HG02798 (cell line): ENCODE measurements at regions not wholly inside any gene's neighbourhood (a gene's known extent, or its start where the extent isn't known, plus 50 kb on each side); places are given as distances from the start of the nearest gene placed in this dataset.
"Not testable (repeated sequence)": the region's sequence is repeated elsewhere in the genome, so short reads cannot be mapped to it uniquely, and the experiment has no call there.

Experiments used
- ATAC-seq: cut with Tn5 transposase; IDR thresholded peaks from one replicate; pipeline ENCODE4 v1.9.1; 2021; ENCODE audit warnings: mild to moderate bottlenecking; ENCODE audit not compliant: unreplicated experiment, poor library complexity

DNA sequence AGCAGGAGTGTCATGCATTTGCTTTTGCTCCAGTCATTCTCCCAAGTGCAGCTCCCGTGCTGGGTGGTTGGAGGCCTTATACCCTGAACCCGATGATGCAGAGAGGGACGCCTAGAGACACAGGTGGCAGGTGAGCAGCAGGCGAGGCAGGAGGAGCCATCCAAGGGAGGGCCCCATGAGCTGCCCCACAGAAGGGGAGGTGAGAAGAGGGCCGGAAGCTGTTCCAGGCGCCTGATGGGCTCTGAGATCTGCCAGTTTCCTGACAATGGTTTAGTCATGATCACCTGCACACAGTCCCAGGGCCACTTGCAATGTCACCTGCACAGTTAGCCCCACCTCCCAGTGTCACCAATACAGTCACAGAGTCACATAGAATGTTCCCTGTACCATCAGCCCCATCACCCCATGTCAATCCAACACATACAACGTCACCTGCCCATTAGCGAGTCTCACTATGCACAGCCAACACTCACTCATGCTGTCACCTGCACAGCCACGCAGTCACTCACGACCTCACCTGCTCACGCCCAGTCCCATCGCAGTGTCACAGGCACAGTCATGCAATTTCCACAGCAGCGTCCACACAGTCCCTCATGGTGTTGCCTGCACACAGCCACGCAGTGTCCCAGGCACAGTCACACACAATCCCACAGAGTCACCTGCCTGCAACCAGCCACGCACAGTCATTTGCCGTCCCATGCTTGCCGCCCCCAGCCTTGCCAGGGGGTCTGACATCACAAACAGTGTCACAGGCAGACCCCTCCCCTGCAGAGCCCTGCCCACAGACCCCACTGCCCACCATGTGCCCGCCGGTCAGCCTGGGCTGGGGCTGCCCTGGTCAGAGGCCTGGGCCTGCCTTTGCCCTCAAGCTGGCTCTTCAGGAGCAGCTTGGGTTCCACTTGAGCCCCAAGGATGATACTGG, 113.4 kb downstream of the LHX2 start:
- ATAC-seq = no peak

DNA sequence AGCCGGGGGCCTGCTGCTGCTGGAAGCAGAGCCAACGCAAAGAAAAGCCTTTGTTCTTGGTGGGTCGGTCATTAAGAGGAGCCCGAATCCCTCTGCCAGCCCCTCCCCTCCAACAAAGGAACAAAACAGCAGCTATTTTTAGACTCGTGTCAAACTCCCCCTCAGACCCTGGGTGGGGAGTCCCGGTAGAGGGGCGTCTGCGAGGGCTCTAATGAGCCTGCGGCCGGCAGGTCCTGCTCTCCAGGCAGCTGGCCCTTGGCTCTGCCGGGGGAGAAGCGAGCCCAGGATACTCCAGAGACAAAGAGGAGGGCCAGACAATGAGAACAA, 114.0 kb downstream of the LHX2 start:
- no peak for ATAC-seq

DNA sequence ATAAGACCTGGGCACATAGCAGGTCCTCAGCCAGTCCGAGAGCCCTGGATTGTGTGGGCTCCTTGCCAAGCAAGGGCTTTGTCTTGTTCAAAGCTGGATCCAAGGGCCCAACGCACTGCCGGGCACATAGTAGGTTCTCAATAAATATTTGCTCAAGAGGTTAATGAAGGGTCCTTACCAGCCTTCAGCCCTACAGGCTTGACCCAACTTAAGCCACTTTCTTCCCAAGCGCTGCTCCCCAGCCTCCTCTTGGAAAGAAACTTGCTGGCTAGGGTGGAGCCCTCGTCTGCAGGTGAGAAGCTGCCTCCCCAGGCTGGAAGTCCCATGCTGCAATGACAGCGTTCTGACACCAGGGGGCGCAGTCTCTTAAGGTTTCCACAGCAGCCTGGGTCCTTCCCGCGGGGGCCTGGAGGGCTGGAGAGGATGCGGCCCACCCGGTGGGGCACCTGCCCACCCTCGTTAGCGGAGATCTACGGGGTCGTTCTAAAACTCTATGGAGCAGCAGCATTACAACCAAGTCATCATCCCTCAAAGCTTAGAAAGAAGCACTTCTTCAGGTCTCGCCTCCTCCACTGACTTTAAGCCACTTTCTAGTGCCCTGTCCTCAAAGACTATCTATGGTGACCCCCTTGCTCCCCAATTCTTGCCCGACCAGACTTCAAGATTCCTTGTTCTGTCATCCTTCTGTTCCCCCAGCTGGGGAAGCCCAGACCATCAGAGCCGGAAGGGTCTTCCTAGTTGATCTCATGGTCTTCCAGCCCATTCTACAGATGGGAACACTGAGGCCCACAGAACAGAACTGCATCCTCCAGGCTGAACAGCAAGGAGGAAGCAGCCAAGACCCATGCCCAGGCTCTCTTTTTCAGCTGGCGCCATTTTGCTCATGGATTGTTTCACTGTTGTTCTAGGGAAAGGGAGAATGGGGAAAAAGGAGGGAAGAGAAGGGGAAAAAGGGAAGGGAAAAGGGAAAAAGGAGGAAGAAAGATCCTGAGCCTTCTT, 115.4 kb downstream of the LHX2 start:
- ATAC-seq = no peak

DNA sequence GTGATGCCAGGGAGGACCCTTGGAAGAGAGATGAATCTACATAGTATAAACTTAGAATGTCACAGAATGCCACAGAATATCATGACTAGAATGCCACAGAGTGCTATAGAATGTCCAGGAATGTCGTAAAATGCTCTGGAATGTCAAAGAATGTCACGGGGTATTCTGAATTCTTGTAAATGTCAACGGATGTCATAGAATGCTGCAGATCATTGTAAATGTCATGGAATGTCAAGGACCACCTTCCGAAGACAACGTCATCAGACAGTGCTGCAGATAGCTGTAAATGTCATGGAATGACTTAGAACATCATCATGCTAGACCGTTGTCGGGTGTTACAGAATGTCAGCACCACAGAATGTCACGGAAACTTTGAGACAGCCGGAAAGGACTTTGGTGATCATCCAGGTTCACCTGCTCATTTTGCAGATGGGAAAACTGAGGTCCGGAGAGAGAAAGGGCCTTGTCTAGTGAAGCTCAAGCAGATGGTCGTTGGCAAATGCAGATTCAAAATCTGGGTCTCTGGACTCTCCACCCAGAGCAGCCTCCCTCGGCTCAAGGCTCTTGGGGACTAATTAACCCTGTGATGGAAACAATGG, 117.1 kb downstream of the LHX2 start:
- no peak for ATAC-seq

DNA sequence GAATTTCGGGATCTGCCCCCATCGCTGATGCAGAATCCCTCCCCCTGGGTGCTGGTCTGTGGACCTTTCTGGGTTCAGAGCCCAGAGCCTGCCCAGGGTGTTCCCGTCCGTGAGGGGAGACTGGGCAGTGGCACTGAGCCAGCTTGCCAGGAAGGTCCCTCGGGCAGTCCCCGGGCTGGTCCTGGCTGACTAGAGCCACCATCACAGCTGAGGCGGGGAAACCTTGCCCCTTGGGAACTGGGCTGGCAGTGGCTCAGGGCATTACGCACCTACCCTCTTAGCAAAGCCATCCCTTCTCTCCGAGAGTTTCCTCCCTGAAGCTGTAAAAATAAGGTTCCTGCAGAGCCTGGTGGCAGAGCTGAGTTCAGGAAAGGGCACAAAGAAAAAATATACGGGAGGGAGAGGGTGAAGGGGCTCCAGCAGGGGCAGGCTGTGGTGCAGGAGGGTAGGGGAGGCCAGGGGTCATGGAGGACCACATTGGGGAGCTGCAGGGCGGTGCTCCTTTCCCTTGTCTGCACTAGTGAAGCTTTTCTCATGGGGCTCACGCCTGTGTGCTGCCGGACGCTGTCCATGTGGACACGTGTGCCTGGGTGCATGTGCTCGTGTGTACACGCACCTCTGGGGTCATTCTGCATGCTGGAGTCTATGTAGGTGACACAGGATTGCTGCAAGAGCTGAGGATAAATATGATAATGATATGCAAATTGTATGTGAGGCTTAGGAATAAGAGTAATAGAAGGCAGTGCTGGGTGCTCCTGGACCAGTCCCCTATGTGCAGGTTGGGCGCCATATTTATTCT, 118.9 kb downstream of the LHX2 start:
- no peak for ATAC-seq

DNA sequence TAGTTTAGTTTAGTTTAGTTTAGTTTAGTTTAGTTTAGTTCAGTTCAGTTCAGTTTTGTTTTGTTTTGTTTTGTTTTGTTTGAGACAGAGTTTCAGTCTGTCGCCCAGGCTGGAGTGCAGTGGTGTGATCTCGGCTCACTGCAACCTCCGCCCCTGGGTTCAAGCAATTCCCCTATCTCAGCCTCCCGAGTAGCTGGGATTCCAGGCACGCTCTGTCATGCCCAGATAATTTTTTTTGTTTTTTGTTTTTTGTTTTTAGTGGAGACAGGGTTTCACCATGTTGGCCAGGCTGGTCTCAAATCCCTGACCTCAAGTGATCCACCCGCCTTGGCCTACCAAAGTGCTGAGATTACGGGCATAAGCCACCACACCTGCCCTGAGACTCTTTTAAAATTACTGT, 120.0 kb downstream of the LHX2 start:
- not testable (repeated sequence) for ATAC-seq

DNA sequence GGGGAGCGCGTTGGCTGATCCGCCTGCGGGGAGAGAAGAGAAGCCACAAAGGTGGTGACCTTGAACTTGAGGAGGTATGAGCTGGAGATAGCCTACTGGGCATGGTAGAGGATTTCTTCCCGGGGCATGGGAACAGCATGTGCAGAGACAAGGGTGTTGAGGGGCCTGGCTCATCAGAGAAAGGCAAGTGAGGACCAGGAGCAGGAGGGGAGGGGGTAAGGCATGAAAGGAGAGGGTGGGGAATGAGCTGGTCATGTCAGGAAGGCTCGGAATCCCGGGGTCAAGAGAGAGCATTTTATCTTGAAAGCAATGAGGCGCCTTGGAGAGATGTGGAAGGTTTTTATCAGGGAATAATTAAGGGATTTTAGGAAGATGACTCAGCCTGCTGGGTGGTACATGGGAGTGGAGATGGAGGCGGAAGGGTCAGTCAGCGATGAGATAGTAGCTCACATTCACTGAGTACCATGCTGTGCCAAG, 121.1 kb downstream of the LHX2 start:
- no peak for ATAC-seq

GRCh38 chr9:124133727-124134126, 122.2 kb downstream of the LHX2 start:
- no peak for ATAC-seq

GRCh38 chr9:124134526-124134925, 123.0 kb downstream of the LHX2 start:
- no peak for ATAC-seq

GRCh38 chr9:124135813-124136365, 121.9 kb upstream of the NEK6 start:
- ATAC-seq = no peak

DNA sequence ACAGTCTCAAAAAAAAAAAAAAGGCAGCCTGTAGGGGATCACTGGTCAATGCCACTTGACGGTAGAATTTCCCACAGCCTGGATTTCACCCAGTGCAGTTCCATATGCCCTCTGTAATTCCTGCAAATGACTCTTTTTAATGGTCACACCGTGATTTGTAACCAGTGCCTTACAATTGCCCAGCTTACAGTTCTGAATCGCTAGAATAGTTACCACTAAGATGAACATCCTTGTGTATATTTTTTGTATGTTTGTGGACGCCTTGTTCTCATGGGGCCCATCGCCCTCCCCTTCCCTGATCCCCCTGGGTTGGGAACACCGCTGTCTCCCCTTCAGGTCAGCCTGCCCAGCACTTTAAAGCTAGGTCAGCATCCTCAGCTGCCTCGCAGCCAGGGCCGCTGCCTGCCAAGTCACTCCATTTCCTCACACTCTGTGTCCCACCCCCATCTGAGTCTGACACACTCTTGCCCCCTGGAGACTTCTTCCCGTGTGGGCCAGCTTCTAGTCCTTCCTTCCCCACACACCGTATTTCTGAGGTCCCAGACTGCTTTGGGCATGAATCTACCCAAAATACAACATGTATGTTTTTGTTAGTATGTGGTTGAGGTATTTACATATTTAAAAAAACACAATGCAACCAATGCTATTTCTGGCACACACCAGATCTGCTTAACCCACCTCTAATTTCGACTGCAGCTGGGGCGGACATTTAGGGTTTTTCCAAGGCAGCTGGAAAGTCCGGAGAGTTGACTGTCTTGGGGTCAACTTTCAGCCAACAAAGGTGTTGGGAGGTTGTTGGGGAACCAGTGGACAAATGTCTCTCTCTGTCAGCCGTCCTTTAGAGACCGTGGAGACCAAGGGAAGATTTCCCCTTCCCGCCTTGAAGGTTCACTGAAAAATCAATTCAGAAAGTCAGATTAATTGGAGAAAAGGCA, 120.5 kb upstream of the NEK6 start:
- peak; percentile 85 for ATAC-seq

DNA sequence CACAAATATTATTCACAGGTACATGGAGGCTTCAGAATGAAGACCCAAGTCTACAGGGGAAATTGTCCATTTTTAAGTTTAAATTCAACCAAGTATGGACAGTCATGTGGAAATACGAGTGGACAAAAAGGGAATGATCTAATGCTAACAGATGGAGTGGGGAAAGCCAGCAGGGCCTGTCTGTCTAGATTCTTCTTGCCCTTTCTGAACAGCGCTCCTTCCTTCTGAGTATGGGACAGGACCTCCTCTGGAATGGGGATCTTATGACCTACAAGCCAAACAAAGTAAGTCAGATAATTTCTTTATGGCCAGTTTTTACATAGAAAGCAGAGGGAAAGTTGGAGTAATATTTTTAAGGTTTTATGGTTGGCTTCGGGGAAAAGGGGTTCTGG, 119.8 kb upstream of the NEK6 start:
- ATAC-seq = peak; percentile 11

DNA sequence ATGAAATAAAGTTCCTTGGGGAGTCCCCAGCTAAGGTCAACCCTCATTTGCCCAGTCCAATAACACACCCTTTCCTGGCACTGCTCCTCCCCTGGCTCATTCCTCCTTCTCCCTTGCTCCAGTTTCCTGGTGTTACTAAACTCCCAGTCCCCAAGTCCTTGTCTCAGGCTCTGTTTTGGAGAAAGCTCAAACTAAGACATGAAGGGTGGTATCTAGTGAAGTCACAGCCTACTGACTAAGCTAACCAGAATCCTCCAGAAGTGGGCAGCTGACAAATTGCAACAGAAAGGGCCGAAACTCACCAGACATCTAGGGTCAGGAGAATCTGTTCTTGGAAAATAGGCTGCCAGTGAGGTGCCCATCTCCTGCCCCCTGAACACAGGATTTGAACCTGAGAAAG, 118.7 kb upstream of the NEK6 start:
- ATAC-seq = no peak

DNA sequence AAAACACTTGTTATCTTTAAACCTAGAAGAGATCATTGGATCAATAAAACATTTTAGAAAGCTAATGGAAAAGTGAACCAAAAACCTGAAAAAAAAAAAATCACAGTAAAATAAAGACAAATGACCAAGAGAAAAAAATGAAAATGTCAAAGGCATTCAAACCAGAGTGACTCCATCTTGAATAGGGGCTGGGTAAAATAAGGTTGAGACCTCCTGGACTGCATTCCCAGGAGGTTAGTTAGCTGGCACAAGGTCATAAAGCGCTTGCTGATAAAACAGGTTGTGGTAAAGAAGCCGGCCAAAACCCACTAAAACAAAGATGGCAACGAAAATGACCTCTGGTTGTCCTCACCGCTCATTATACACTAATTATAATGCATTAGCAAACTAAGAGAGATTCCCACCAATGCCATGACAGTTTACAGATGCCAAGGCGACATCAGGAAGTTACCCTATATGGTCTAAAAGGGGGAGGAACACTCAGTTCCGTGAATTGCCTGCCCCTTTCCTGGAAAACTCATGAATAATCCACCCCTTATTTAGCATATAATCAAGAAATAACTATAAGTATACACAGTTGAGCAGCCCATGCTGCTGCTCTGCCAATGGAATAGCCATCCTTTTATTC, 116.7 kb upstream of the NEK6 start:
- no peak for ATAC-seq

DNA sequence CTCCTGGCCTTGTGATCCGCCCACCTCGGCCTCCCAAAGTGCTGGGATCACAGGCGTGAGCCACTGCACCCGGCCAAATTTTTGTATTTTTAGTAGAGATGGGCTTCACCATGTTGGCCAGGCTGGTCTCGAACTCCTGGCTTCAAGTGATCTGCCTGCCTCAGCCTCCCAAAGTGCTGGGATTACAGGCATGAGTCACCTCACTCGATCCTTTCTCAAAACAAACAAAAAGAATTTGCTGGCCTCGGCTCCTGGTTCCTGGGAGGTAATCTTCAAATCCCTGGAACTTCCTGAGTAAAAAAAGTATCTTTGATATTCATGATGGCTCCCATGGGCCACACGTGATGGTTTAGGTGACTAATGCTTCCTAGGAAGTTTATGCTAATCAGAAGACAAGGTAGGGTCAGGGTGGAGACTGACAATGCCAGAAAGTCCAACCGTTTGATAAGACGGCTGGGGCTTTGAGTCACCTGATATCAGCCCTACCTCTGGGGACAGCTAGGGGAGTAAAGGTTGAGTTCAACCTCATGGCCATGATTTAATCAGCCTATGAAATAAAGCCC, 113.1 kb upstream of the NEK6 start:
- not testable (repeated sequence) for ATAC-seq

DNA sequence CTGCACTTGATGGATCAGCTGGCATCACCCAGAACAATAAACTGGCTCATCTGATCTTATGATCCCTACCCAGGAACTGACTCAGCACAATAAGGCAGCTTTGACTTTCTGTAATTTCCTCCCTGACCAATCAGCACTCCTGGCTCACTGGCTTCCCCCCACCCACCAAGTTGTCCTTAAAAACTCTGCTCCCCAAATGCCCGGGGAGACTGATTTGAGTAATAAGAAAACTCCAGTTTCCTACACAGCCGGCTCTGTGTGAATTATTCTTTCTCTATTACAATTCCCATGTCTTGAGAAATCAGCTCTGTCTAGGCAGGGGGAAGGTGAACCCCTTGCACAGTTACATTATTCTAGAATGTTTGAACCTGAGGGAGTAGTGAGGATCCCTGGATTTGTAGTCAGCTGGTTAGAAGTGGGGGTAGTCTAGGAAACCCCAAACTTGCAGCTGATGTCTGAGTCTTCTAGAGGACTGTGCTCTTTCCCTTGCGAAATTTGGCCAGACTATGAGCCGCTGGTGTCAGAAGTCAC, 111.7 kb upstream of the NEK6 start:
- no peak for ATAC-seq

- no peak for ATAC-seq
These were observed 107.8 kb upstream of the NEK6 start for GRCh38 chr9:124149992-124150391.
